OCI-LY1 (cell line): ENCODE measurements at regions not wholly inside any gene's neighbourhood (a gene's known extent, or its start where the extent isn't known, plus 50 kb on each side); places are given as distances from the start of the nearest gene placed in this dataset.

Experiments used
- CTCF ChIP-seq: fragments of 200-600 bp; sonication (generic), shearing (Covaris generic); IDR thresholded peaks from 2 replicates; pipeline ENCODE4 v1.5.1; 2017; ENCODE audit warnings: mild to moderate bottlenecking, antibody characterized with exemption, low read length, moderate library complexity, mixed read lengths
- EZH2 ChIP-seq: fragments of 200-600 bp; sonication (generic), shearing (Covaris generic); IDR thresholded peaks from 2 replicates; pipeline ENCODE4 v1.8.0; 2017; ENCODE audit warnings: borderline replicate concordance, mixed run types, mild to moderate bottlenecking, antibody characterized with exemption, low read length, moderate library complexity, mixed read lengths

- TF ChIP-seq CTCF (no peak), EZH2 (no peak)
Measured at GRCh38 chr9:129420721-129421120, 200.2 kb downstream of the C9orf50 start.
